HepG2 (cell line): ENCODE measurements at regions not wholly inside any gene's neighbourhood (a gene's known extent, or its start where the extent isn't known, plus 50 kb on each side); places are given as distances from the start of the nearest gene placed in this dataset.

Source experiments
- ATAC-seq: fragments of 200-7000 bp; cut with Tn5 transposase; 3 replicates; pipeline ENCODE4 v1.9.1; 2020; ENCODE audit warnings: mild to moderate bottlenecking, moderate library complexity
- BruUV-seq: library from RNA; stranded (reverse); fragments of 400-500 nt; replicated peaks from 2 replicates; lab custom pipeline; 2021; lab: Mats Ljungman, UMichigan
- CTCF ChIA-PET: fragments of 300-600 bp; formaldehyde crosslinking; extraction: SDS; loops from one replicate; lab custom pipeline; 2021; ENCODE audit warnings: low total read pairs, inconsistent platforms, low intra/inter-chr PET ratio; lab: Yijun Ruan, JAX
- POLR2A ChIA-PET: fragments of 350-600 bp; sonication (Branson Sonifier 250); formaldehyde crosslinking; loops from one replicate; lab custom pipeline; 2020; ENCODE audit warnings: antibody characterized with exemption, inconsistent platforms; lab: Yijun Ruan, JAX
- DNase-seq: peaks from one replicate; pipeline ENCODE4 v3.0.0-alpha.2; 2015; ENCODE audit warnings: low spot score
- FAIRE-seq: peaks from 3 replicates; lab custom pipeline; 2011; peaks lifted over from hg19 to GRCh38; lab: Jason Lieb, UNC
- H2AFZ ChIP-seq: one replicate; pipeline ENCODE4 v1.6.1; 2011; ENCODE audit warnings: low read length, inconsistent platforms
- H3K27ac ChIP-seq: fragments of 300-600 bp; 3 replicates; pipeline ENCODE4 v1.8.0; 2011; ENCODE audit warnings: mixed run types, mild to moderate bottlenecking, mixed read lengths, low read length, inconsistent platforms; ENCODE audit not compliant: insufficient read depth; ENCODE audit errors: extremely low read length
- H3K27me3 ChIP-seq, 2 experiments: fragments of 200-600 bp in 1 of 2; 2 replicates in 1 of 2; 3 replicates in 1 of 2; pipeline versions ENCODE4 v1.6.0 to v1.8.0; 2011; ENCODE audit warnings: low read length in 2 of 2, mild to moderate bottlenecking in 2 of 2, moderate library complexity in 2 of 2, inconsistent platforms in 1 of 2; ENCODE audit not compliant: insufficient read depth in 2 of 2, control insufficient read depth in 1 of 2
- H3K36me3 ChIP-seq, 2 experiments: fragments of 200-600 bp in 1 of 2; replicated peaks in 1 of 2; 2 replicates in 1 of 2; 3 replicates in 1 of 2; pipeline versions ENCODE4 v1.5.1 to v1.8.0; 2011; ENCODE audit warnings: low read length in 2 of 2, inconsistent platforms in 1 of 2; ENCODE audit not compliant: insufficient read depth in 2 of 2, control insufficient read depth in 1 of 2
- H3K4me1 ChIP-seq: 2 replicates; pipeline ENCODE4 v1.5.1; 2012; ENCODE audit warnings: low read length, inconsistent platforms; ENCODE audit not compliant: insufficient read depth
- H3K4me2 ChIP-seq: 2 replicates; pipeline ENCODE4 v1.6.0; 2011; ENCODE audit warnings: low read depth, low read length, inconsistent platforms
- H3K4me3 ChIP-seq, 3 experiments: fragments of 200-600 bp in 1 of 3; sonication (generic), shearing (Covaris generic) in 1 of 3; replicated peaks in 1 of 3; 2 replicates each; pipeline ENCODE4 v1.5.1; 2011 to 2016; ENCODE audit warnings: low read length in 3 of 3, inconsistent platforms in 2 of 3, low read depth in 2 of 3, mild to moderate bottlenecking in 2 of 3, control low read depth in 1 of 3, mixed read lengths in 1 of 3; ENCODE audit not compliant: insufficient read depth in 1 of 3
- H3K79me2 ChIP-seq: one replicate; pipeline ENCODE4 v1.6.1; 2011; ENCODE audit warnings: low read length, inconsistent platforms; ENCODE audit not compliant: insufficient read depth
- H3K9ac ChIP-seq: 2 replicates; pipeline ENCODE4 v1.6.0; 2011; ENCODE audit warnings: mild to moderate bottlenecking, low read depth, low read length, inconsistent platforms; ENCODE audit not compliant: insufficient read depth
- H3K9me3 ChIP-seq: 2 replicates; pipeline ENCODE4 v1.5.1; 2012; ENCODE audit warnings: mild to moderate bottlenecking, low read length
- H4K20me1 ChIP-seq: 2 replicates; pipeline ENCODE4 v1.6.0; 2011; ENCODE audit warnings: inconsistent platforms, mild to moderate bottlenecking, low read length, moderate library complexity; ENCODE audit not compliant: insufficient read depth
- AHDC1 ChIP-seq: sonication (generic); formaldehyde crosslinking; IDR thresholded peaks from 2 replicates; pipeline ENCODE4 v1.5.1; 2020; ENCODE audit warnings: mild to moderate bottlenecking, missing genetic modification reagents, borderline replicate concordance
- IRF1 ChIP-seq: sonication (generic); formaldehyde crosslinking; IDR thresholded peaks from 2 replicates; pipeline ENCODE4 v1.4.0; 2020; ENCODE audit warnings: low read depth, mild to moderate bottlenecking, missing genetic modification reagents
- IRX3 ChIP-seq: sonication (generic); formaldehyde crosslinking; IDR thresholded peaks from 2 replicates; pipeline ENCODE4 v1.8.1; 2023; ENCODE audit warnings: mild to moderate bottlenecking, low read depth, missing genetic modification reagents, borderline replicate concordance
- MBNL3 ChIP-seq: fragments of 250-450 bp; sonication (Bioruptor Pico); conservative IDR thresholded peaks from 2 replicates; pipeline ENCODE4 v1.8.0; 2022; ENCODE audit warnings: mild to moderate bottlenecking, inconsistent platforms
- PREB ChIP-seq: sonication (generic); formaldehyde crosslinking; IDR thresholded peaks from 2 replicates; pipeline ENCODE4 v1.4.0; 2020; ENCODE audit warnings: missing genetic modification reagents
- RBM39 ChIP-seq: fragments of 200-400 bp; formaldehyde crosslinking; IDR thresholded peaks from one replicate; pipeline ENCODE4 v1.6.1; 2018; ENCODE audit warnings: antibody characterized with exemption, mild to moderate bottlenecking, low read depth, low read length; ENCODE audit not compliant: poor library complexity, severe bottlenecking
- RFX5 ChIP-seq: IDR thresholded peaks from 2 replicates; pipeline ENCODE4 v1.6.1; 2011; ENCODE audit warnings: low read depth, low read length, improper control_type of control experiment
- SIX4 ChIP-seq: sonication (generic); formaldehyde crosslinking; IDR thresholded peaks from 2 replicates; pipeline ENCODE4 v1.4.0; 2020; ENCODE audit warnings: missing genetic modification reagents
- STAT6 ChIP-seq: sonication (generic); formaldehyde crosslinking; IDR thresholded peaks from 2 replicates; pipeline ENCODE4 v1.4.0; 2020; ENCODE audit warnings: missing genetic modification reagents, mild to moderate bottlenecking, borderline replicate concordance
- TERF1 ChIP-seq: sonication (generic); formaldehyde crosslinking; IDR thresholded peaks from 2 replicates; pipeline ENCODE4 v1.8.0; 2022; ENCODE audit warnings: mild to moderate bottlenecking, missing genetic modification reagents, moderate library complexity
- ZSCAN12 ChIP-seq: sonication (generic); formaldehyde crosslinking; IDR thresholded peaks from 2 replicates; pipeline ENCODE4 v1.9.0; 2021; ENCODE audit warnings: mild to moderate bottlenecking, missing genetic modification reagents
- ZSCAN22 ChIP-seq: sonication (generic); formaldehyde crosslinking; IDR thresholded peaks from 2 replicates; pipeline ENCODE4 v1.4.0; 2020; ENCODE audit warnings: mild to moderate bottlenecking, missing genetic modification reagents
- WGBS: methylation state at CpG from one replicate; pipeline ENCODE4 v1.1.6; 2017; ENCODE audit warnings: low lambda C conversion rate; 5-methylcytosine and 5-hydroxymethylcytosine counted together
- in situ Hi-C: cut with HindIII; loops from 2 replicates; pipeline ENCODE4 v1.10.0; 2017; ENCODE audit warnings: low pct_unique_long_range_greater_than_20kb; ENCODE audit not compliant: extremely low pct_ligation_motif_present
- intact Hi-C: fragments of 100-400 bp; cut with micrococcal nuclease; formaldehyde crosslinking; loops from one replicate; pipeline ENCODE4 v1.10.0; 2022; ENCODE audit not compliant: unreplicated experiment

GRCh38 chr3:150293401-150294001, 114.6 kb upstream of the TSC22D2 start:
- H4K20me1 ChIP-seq: no peaks in the 10 kb centered on the region
- H3K9ac ChIP-seq: no peak overlapping the region
- H3K27ac ChIP-seq: no peak overlapping the region
- in situ Hi-C loops (no loop called here), intact Hi-C loops (no loop called here)
- WGBS: 36% methylated on average over 7 of the region's 7 CpGs
- ChIA-PET POLR2A (interaction anchor here (0.6 kb wide), 1 partner anchor 11 kb away, joined by 3 read pairs; no protein-coding TSS in a partner anchor), CTCF (no interaction called here)
- DNase-seq (no peak), ATAC-seq (no peak), FAIRE-seq (no peak)
- no peaks in the 10 kb centered on the region for H3K27me3 ChIP-seq
- H3K4me2 ChIP-seq: no peak overlapping the region
- no peaks in the 10 kb centered on the region for H3K36me3 ChIP-seq
- no TSS peak for BruUV-seq
- H3K9me3 ChIP-seq: no peaks in the 10 kb centered on the region
- no peak overlapping the region for H2AFZ ChIP-seq
- no peak overlapping the region for H3K4me3 ChIP-seq
- no peaks in the 10 kb centered on the region for H3K4me1 ChIP-seq
- no peaks in the 10 kb centered on the region for H3K79me2 ChIP-seq
- TF ChIP-seq PREB (CRISPR knock-in tag) (no peak), ZSCAN12 (CRISPR knock-in tag) (no peak), RFX5 (no peak), SIX4 (CRISPR knock-in tag) (no peak), STAT6 (CRISPR knock-in tag) (no peak), AHDC1 (CRISPR knock-in tag) (no peak), IRX3 (CRISPR knock-in tag) (no peak), RBM39 (no peak), MBNL3 (CRISPR knock-in tag) (no peak), ZSCAN22 (CRISPR knock-in tag) (no peak), IRF1 (CRISPR knock-in tag) (no peak), TERF1 (CRISPR knock-in tag) (no peak)
